ENCODE measurements at regions not wholly inside any gene's neighbourhood (a gene's known extent, or its start where the extent isn't known, plus 50 kb on each side); places are given as distances from the start of the nearest gene placed in this dataset.
"Not testable (repeated sequence)": the region's sequence is repeated elsewhere in the genome, so short reads cannot be mapped to it uniquely, and the experiment has no call there.

- Histone ChIP-seq H3K9me3 (no peaks in the 10 kb centered on the region), H3K36me3 (ENCODE audit: low read depth) (no peaks in the 10 kb centered on the region), H3K4me3 (no peak overlapping the region), H3K4me1 (ENCODE audit: low read depth) (no peaks in the 10 kb centered on the region)
- intact Hi-C loops (cut with DNase I, micrococcal nuclease) = no loop called here
- TF ChIP-seq CTCF (IDR thresholded peaks at IDR 0.05) = no peak
- no peak for DNase-seq
- ATAC-seq = no peak
Measured at GRCh38 chr3:17865631-17866030, 123.2 kb upstream of the TBC1D5 start.

- Histone ChIP-seq H3K4me3 (no peak overlapping the region), H3K4me1 (ENCODE audit: low read depth) (no peaks in the 10 kb centered on the region), H3K36me3 (ENCODE audit: low read depth) (no peaks in the 10 kb centered on the region), H3K9me3 (no peaks in the 10 kb centered on the region)
- no peak for TF ChIP-seq CTCF (IDR thresholded peaks at IDR 0.05)
- ATAC-seq = no peak
- intact Hi-C loops (cut with DNase I, micrococcal nuclease) = no loop called here
- DNase-seq = no peak
Measured at GRCh38 chr3:17861476-17861875, 119.0 kb upstream of the TBC1D5 start.

GRCh38 chr3:17860840-17861471, 118.5 kb upstream of the TBC1D5 start:
- H3K36me3 ChIP-seq (ENCODE audit: low read depth); H3K9me3 ChIP-seq; H3K4me1 ChIP-seq (ENCODE audit: low read depth); H3K4me3 ChIP-seq; ATAC-seq; DNase-seq; intact Hi-C loops (cut with DNase I, micrococcal nuclease): not testable (repeated sequence)

GRCh38 chr3:17852217-17852616, 109.8 kb upstream of the TBC1D5 start:
- Histone ChIP-seq H3K36me3 (ENCODE audit: low read depth) (no peaks in the 10 kb centered on the region), H3K9me3 (no peaks in the 10 kb centered on the region), H3K4me1 (ENCODE audit: low read depth) (no peaks in the 10 kb centered on the region), H3K4me3 (no peak overlapping the region)
- intact Hi-C loops (cut with DNase I, micrococcal nuclease) = no loop called here
- no peak for TF ChIP-seq CTCF (IDR thresholded peaks at IDR 0.05)
- DNase-seq (no peak), ATAC-seq (no peak)

GRCh38 chr3:17850448-17850847, 108.0 kb upstream of the TBC1D5 start:
- intact Hi-C loops (cut with DNase I, micrococcal nuclease) = no loop called here
- no peak for ATAC-seq
- DNase-seq = no peak
- Histone ChIP-seq H3K9me3 (no peaks in the 10 kb centered on the region), H3K36me3 (ENCODE audit: low read depth) (no peaks in the 10 kb centered on the region), H3K4me1 (ENCODE audit: low read depth) (no peaks in the 10 kb centered on the region), H3K4me3 (no peak overlapping the region)
- no peak for TF ChIP-seq CTCF (IDR thresholded peaks at IDR 0.05)

GRCh38 chr3:17848102-17848501, 105.7 kb upstream of the TBC1D5 start:
- no peaks in the 10 kb centered on the region for H3K9me3 ChIP-seq
- no peak overlapping the region for H3K4me3 ChIP-seq
- no peak for TF ChIP-seq CTCF (IDR thresholded peaks at IDR 0.05)
- intact Hi-C loops (cut with DNase I, micrococcal nuclease) = loop anchor here in 1 of 2 donors (10.0 kb wide), 1 partner anchor 413 kb away; no protein-coding TSS in a partner anchor
- H3K36me3 ChIP-seq (ENCODE audit: low read depth) = no peaks in the 10 kb centered on the region
- ATAC-seq (no peak), DNase-seq (no peak)
- no peaks in the 10 kb centered on the region for H3K4me1 ChIP-seq (ENCODE audit: low read depth)

Data from mucosa of descending colon (tissue), 3 donors.